Skin epidermis (tissue), 12 donors: ENCODE measurements at regions not wholly inside any gene's neighbourhood (a gene's known extent, or its start where the extent isn't known, plus 50 kb on each side); places are given as distances from the start of the nearest gene placed in this dataset.

Experiments used
- H3K27ac ChIP-seq, 21 experiments: fragments of 200-600 bp; sonication (generic) in 11 of 21; one replicate each; pipeline ENCODE4 v1.5.0; 2020; ENCODE audit warnings: mild to moderate bottlenecking in 3 of 21, inconsistent platforms in 2 of 21, moderate library complexity in 2 of 21
- H3K4me3 ChIP-seq, 7 experiments: fragments of 200-600 bp; sonication (generic) in 2 of 7; one replicate each; pipeline ENCODE4 v1.5.0; 2020; ENCODE audit warnings: inconsistent platforms in 2 of 7, mild to moderate bottlenecking in 2 of 7, moderate library complexity in 1 of 7

DNA sequence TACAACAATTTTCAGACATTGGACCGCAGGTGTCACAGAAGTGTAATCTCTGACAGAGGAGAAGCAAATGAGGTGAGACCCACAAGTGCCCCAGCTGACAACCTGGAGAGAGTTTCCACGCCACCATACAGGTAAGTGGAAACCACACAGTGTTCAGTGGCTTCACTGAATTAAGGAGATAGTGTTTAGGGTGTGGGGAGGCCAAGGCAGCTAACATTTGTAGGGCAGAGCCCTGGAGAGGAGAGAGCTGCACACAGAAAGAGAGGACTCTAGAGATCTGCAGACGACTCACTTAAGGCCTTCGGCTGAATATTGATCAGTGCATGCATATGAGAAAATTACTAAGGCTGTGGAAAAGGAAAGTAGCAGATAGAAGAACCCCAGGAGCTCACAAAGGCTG lies 228.9 kb upstream of the TNRC6C start:
- Histone ChIP-seq H3K27ac (no peak overlapping the region), H3K4me3 (no peak overlapping the region)

DNA sequence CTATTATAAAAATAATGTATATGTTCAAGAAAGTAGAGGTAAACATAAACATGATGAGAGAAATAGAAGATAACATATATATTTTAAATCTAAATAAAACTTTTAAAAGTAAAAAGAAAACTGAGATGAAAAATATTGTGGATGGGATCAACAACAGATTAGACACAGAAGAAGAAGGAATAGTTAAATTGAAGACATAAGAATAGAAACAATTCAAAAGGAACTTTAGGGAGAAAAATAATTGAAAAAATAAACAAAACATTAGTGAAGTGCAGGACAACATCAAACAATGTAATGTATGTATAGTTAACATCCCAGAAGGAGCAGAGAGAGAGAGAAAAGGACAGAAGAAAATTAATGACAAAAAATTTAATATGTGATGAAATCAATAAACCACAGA lies 228.1 kb upstream of the TNRC6C start:
- Histone ChIP-seq H3K4me3 (no peak overlapping the region), H3K27ac (no peak overlapping the region)

DNA sequence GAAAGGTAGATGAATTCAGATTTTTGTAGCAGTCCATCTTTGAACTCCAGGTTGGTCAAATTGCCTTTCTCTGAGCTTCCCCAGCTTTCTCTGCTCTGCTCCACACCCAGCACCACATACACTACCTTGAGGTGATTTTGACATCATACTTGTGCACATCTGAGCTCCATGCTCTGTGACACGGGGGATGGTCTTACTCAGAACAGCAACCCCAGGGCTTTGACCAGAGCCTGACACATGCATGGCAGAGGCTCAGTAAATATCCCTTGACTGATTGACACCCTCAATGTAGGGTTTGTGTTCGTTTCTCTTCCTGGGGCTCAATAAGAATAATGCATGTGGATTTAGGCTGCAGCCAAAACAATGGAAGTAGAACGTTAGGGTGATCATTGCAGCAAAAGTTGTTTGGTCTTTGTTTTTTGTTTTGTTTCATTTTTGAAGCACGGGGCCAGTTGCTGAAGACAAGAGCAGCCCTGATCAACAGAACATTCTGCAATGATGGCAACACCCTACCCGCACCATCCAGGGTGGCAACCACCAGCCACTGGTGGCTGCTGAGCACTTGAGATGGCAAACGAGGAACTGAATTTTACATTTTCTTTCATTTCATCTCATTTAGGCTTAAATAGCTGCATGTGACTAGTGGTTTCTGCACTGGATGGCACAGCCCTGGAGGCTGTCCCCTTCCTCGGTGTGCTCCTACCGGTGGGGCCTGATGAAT lies 224.8 kb upstream of the TNRC6C start:
- peak overlapping the region in 5 of 21 experiments; percentile 46 to 86 (median 51) for H3K27ac ChIP-seq

DNA sequence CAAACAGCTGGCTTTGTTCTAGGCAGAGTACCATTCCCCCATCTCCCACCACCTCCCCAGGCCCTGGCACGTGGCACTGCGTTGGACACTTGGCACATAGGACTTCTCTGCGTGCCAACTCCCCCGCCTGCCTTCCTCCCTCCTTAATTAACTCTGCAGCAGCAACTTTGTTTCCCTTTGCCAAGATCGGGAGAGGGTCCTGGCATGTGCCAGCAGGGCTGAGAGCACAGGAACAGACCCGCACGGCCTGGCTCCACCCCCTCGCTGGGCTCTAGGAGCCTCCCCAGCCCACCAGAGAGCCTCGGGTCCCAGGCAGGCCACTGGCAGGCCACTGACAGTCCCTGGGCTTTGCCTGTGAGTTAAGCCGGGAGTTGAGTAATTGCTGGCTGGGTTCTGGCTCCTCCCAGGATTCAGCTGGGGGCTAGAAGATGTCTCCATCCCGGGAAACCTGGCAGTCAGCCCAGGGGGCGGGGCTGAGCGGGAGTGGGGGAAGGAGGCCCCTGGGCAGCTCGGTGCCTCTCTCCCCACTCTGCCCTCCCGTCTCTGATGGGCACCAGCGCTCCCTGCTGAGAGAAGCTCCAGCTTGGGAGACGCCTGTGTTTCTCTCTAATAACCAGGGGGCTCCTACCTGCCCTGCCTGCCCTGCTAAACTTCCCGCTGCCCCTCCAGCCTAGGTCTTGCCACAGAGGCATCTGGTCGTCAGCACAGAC lies 224.0 kb upstream of the TNRC6C start:
- peak overlapping the region in 1 of 7 experiments; percentile 1 for H3K4me3 ChIP-seq

More for the DNA sequence above, 224.8 kb upstream of the TNRC6C start:
- no peak overlapping the region for H3K4me3 ChIP-seq

DNA sequence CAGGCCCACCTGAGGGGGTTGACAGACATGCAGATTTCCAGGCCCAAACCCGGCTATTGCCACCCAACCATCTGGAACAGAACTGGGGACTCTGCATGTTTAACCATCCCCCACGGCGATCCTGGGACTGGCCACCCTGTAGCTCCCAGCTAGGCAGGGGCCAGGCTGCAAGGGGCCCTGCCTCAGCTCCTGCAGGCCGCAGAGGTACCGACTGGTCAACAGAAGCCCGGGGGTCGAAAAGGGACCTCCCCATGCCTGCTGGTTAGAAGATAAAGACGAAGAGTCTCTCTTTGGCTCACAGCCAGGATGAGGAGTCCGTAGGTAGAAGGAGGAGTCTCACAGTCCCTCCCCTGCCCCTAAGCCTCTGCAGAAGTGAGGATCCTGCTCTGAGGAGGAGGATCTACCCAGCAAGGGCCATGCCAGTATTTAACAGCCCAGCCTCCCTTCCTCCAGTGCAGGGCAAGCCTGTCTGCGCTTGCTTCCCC lies 223.4 kb upstream of the TNRC6C start:
- Histone ChIP-seq H3K27ac (peak overlapping the region in 15 of 21 experiments; percentile 8 to 86 (median 51)), H3K4me3 (peak overlapping the region in 1 of 7 experiments; percentile 1)

More for the DNA sequence above, 224.0 kb upstream of the TNRC6C start:
- peak overlapping the region in 15 of 21 experiments; percentile 8 to 86 (median 51) for H3K27ac ChIP-seq

GRCh38 chr17:77735566-77736198 lies 222.8 kb upstream of the TNRC6C start:
- peak overlapping the region in 14 of 21 experiments; percentile 8 to 86 (median 51) for H3K27ac ChIP-seq
- no peak overlapping the region for H3K4me3 ChIP-seq

- Histone ChIP-seq H3K4me3 (no peak overlapping the region), H3K27ac (peak overlapping the region in 9 of 21 experiments; percentile 7 to 70 (median 42))
Measured at GRCh38 chr17:77736199-77736585, 222.3 kb upstream of the TNRC6C start.

DNA sequence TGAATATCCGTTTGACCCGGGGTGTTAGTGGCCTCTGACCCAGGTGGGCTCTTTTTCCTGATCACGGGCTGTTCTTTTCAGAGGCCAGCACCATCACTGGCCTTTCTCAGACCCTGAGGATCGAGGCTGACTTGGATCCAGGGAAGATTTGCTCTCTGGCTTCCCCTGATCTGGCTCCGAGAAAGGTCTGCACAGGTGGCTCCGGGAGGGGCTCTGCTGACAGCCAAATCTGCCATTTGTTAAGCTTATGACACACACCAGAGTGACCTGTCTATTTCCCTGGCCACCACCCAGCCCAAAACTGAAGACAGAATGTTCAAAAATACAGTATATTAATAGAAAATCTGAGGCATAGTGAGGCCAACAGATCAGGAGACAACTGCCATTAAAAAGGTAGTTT lies 221.8 kb upstream of the TNRC6C start:
- peak overlapping the region in 4 of 21 experiments; percentile 8 to 56 (median 38) for H3K27ac ChIP-seq
- no peak overlapping the region for H3K4me3 ChIP-seq

DNA sequence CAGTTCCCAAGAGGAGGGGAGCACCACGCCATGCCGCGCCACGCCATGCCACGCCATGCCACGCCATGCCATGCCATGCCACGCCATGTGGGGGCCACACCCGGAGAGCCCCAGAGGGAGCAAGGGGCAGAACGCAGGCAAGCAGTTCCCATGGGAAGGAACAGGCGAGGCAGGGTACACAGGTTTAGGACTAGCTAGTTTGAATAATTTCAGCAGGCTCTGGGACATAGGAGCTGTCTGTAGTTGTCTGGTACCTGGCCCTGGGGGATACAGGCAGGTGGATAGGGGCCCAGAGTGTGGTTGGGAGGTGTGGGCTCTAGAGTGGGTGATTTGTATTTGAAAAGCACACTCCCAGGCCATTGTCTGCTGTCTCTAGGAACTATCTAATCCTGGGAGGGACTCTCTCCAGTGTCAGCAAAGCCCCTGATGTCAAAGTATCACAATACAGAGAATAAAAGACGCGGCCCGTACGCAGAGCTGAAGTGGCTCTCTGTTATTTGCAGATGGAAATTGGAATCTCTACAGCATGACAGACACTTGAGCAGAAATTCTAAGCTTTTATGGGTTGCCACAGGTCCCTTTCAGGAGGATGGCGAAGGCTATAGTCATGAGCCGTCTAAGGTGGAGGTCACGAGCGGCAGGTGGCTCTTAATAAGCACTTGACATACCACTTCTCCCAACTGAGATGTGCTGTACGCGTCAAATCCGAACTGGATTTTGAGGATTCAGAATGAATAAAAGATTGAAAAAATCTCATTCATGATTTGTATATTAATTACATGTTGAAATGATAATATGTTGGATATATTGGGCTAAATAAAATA lies 220.8 kb upstream of the TNRC6C start:
- Histone ChIP-seq H3K4me3 (no peak overlapping the region), H3K27ac (peak overlapping the region in 4 of 21 experiments; percentile 1 to 50 (median 34))

- Histone ChIP-seq H3K27ac (peak overlapping the region in 9 of 21 experiments; percentile 1 to 55 (median 39)), H3K4me3 (no peak overlapping the region)
Measured at GRCh38 chr17:77738751-77739531, 219.6 kb upstream of the TNRC6C start.

- H3K27ac ChIP-seq = no peak overlapping the region
- H3K4me3 ChIP-seq = no peak overlapping the region
Measured at GRCh38 chr17:77740481-77740880, 218.0 kb upstream of the TNRC6C start.

- Histone ChIP-seq H3K4me3 (no peak overlapping the region), H3K27ac (no peak overlapping the region)
Measured at GRCh38 chr17:77741109-77741508, 217.4 kb upstream of the TNRC6C start.

DNA sequence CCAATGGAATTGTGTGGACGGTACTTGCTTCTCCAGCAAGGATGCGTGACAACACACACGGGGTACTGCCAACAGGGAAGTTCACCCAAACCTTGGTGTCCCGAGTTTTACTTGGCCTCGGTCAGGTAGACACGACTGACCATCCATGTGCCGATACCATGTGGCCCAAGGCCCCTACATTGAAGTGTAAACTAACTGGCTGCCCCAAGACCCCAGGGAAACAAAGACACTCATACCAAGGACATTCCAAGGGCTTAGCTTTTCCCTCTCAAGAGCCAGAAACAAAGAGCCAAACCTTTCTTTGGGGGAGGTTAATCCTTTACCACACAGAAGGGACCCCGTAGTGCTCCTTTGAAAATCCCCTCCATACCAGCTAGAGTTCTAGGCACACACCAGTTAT lies 215.9 kb upstream of the TNRC6C start:
- no peak overlapping the region for H3K27ac ChIP-seq
- no peak overlapping the region for H3K4me3 ChIP-seq

DNA sequence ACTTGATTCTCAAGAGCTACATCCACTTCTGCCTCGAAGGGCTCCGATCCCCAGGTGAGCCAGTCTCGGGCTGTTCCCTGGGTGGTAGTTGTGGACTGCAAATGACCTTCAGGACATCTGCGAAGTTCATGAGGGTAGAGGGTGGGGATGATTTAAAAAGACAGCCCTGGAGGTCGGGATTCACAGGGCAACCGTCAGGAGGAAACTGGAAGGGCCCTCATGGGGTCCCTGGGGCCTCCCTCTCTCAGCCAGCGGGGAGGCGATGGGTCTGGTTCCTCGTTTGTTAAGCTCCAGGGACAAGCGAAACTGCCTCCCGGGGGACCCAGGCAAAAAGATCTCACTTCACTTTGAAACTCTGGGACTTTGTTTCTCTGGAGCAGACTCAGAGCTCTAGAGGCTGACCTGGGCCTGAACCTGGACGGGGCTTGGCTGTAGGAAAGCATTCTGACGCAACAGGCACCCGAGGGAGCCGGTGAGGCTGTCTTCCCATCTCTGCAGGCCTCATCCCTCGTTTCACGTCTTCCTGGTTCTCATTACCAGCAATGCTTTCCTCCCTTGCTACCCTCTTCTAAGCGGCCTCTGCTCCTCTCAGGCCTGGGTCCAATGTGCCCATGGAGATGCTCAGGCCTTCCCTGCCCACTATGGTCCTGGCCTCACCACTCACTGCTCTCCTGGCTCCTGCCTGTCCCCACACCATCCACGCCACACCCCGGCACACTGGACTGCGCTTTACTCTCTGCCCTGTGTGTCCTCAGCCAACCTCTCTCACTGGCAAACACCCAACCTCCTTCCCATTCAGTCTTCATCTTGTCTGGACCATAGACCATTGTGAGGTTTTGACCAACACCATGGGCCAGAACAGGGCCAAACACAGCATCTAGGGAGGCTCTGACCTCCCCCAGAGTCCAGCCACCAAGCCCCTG lies 214.2 kb upstream of the TNRC6C start:
- no peak overlapping the region for H3K27ac ChIP-seq
- no peak overlapping the region for H3K4me3 ChIP-seq

GRCh38 chr17:77745702-77746101 lies 212.8 kb upstream of the TNRC6C start:
- H3K27ac ChIP-seq = no peak overlapping the region
- H3K4me3 ChIP-seq = no peak overlapping the region

- no peak overlapping the region for H3K27ac ChIP-seq
- H3K4me3 ChIP-seq = no peak overlapping the region
Measured at GRCh38 chr17:77746393-77746792, 212.1 kb upstream of the TNRC6C start.

DNA sequence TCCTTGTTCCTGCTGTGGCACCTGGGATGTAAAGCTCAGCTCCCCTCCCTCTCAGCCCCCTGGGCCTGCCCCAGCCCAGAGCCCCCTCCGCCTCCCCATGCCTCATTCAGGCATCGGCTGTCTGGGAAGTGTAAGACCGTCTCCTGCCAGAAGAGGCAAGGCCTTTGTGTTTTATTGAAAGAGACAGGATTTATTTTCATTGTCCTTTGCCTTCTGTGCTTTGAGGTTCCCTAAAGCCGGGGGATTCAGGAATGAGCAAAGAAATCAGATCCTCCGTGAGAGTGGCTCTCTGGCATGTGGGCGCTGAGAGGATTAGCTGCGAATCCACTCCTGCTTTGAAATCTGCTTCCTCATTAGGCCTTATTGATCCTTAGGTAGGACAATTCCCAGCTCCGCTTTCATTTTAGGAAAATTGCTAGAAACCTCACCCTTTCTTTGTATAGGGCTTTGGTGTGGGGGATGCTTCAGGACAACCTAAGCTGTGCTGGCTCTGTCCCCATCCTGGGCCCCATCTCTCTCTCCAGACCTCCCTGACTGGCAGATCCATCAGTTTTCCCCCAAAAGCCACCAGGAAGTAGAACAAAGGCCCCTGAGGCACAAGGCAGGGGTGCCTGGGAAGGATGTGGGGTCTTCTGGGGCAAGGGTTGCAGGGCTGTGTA lies 211.5 kb upstream of the TNRC6C start:
- no peak overlapping the region for H3K27ac ChIP-seq

More for the DNA sequence above, 211.5 kb upstream of the TNRC6C start:
- no peak overlapping the region for H3K4me3 ChIP-seq
